ENCODE measurements at regions not wholly inside any gene's neighbourhood (a gene's known extent, or its start where the extent isn't known, plus 50 kb on each side); places are given as distances from the start of the nearest gene placed in this dataset.

- DNase-seq = no peak
Observed at GRCh38 chr18:61727241-61728193, 165.3 kb downstream of the RNF152 start.

- DNase-seq = no peak
Observed at GRCh38 chr18:61724532-61724931, 168.3 kb downstream of the RNF152 start.

GRCh38 chr18:61722247-61722646 is 170.6 kb downstream of the RNF152 start:
- no peak for DNase-seq

- DNase-seq = no peak
Observed at GRCh38 chr18:61720496-61720895, 172.3 kb downstream of the RNF152 start.

GRCh38 chr18:61719671-61720070 is 173.1 kb downstream of the RNF152 start:
- no peak for DNase-seq

GRCh38 chr18:61718944-61719343 is 173.9 kb downstream of the RNF152 start:
- DNase-seq = no peak

GRCh38 chr18:61714421-61714820 is 178.4 kb downstream of the RNF152 start:
- no peak for DNase-seq

GRCh38 chr18:61713502-61713901 is 179.3 kb downstream of the RNF152 start:
- no peak for DNase-seq

GRCh38 chr18:61710082-61710620 is 182.7 kb downstream of the RNF152 start:
- no peak for DNase-seq

- DNase-seq = no peak
Observed at GRCh38 chr18:61706276-61706915, 186.4 kb downstream of the RNF152 start.

- no peak for DNase-seq
Observed at GRCh38 chr18:61703508-61703907, 189.3 kb downstream of the RNF152 start.

GRCh38 chr18:61702007-61702406 is 190.8 kb downstream of the RNF152 start:
- DNase-seq = no peak

GRCh38 chr18:61699397-61700110 is 193.3 kb downstream of the RNF152 start:
- no peak for DNase-seq

- DNase-seq = no peak
Observed at GRCh38 chr18:61697306-61697909, 195.4 kb downstream of the RNF152 start.

- DNase-seq = no peak
Observed at GRCh38 chr18:61694236-61694635, 198.6 kb downstream of the RNF152 start.

- DNase-seq = no peak
Observed at GRCh38 chr18:61690418-61691138, 202.2 kb downstream of the RNF152 start.

GRCh38 chr18:61687317-61687716 is 205.5 kb downstream of the RNF152 start:
- DNase-seq = no peak

GRCh38 chr18:61683856-61684255 is 209.0 kb downstream of the RNF152 start:
- DNase-seq = no peak

GRCh38 chr18:61681065-61681464 is 211.7 kb downstream of the RNF152 start:
- DNase-seq = no peak

GRCh38 chr18:61679836-61680235 is 213.0 kb downstream of the RNF152 start:
- DNase-seq = no peak

GRCh38 chr18:61677435-61677970 is 215.3 kb downstream of the RNF152 start:
- no peak for DNase-seq

Data from renal pelvis (tissue), 1 donor.